ENCODE measurements at regions not wholly inside any gene's neighbourhood (a gene's known extent, or its start where the extent isn't known, plus 50 kb on each side); places are given as distances from the start of the nearest gene placed in this dataset.

- no peak overlapping the region for H3K27ac ChIP-seq
- TF ChIP-seq POLR2A (IDR thresholded peaks at IDR 0.05) = no peak
- TF ChIP-seq EP300 (IDR thresholded peaks at IDR 0.05) = no peak
- TF ChIP-seq, protein P1, sequence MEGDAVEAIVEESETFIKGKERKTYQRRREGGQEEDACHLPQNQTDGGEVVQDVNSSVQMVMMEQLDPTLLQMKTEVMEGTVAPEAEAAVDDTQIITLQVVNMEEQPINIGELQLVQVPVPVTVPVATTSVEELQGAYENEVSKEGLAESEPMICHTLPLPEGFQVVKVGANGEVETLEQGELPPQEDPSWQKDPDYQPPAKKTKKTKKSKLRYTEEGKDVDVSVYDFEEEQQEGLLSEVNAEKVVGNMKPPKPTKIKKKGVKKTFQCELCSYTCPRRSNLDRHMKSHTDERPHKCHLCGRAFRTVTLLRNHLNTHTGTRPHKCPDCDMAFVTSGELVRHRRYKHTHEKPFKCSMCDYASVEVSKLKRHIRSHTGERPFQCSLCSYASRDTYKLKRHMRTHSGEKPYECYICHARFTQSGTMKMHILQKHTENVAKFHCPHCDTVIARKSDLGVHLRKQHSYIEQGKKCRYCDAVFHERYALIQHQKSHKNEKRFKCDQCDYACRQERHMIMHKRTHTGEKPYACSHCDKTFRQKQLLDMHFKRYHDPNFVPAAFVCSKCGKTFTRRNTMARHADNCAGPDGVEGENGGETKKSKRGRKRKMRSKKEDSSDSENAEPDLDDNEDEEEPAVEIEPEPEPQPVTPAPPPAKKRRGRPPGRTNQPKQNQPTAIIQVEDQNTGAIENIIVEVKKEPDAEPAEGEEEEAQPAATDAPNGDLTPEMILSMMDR (IDR thresholded peaks at IDR 0.05) = no peak
- TF ChIP-seq POLR2AphosphoS5 (IDR thresholded peaks at IDR 0.05) = no peak
- no peak for DNase-seq
- H3K4me1 ChIP-seq = no peaks in the 10 kb centered on the region
- no peaks in the 10 kb centered on the region for H3K27me3 ChIP-seq
- 70 to 77% methylated on average over 7 of the region's 7 CpGs for WGBS, 2 donors
- no peaks in the 10 kb centered on the region for H3K9me3 ChIP-seq
- intact Hi-C loops (cut with DNase I) = no loop called here
- H3K36me3 ChIP-seq = no peaks in the 10 kb centered on the region
- no peak overlapping the region for H3K4me3 ChIP-seq
These were observed 1132.9 kb upstream of the ZEB2 start for GRCh38 chr2:145652571-145653545.

DNA sequence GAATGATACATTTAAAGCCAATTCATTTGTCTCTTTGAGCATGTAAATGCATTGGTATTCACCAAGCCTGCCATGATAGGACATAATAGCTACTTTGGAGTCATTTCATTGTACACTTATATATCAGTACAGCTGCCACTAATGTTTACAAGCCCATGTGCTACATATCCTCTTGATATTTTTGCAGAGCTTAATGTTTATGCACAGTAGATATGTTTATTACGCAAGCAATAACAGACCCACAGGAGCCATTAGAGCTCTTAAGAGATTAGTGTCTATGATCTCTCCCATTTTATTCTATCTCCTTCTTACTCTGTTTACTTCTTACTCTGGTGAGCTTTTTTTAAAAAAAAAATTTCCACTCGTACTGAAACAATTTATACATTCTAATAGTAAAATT is 1132.1 kb upstream of the ZEB2 start:
- intact Hi-C loops (cut with DNase I) = no loop called here
- H3K9me3 ChIP-seq = no peaks in the 10 kb centered on the region
- TF ChIP-seq, protein P1 (IDR thresholded peaks at IDR 0.05) = no peak
- no peak for TF ChIP-seq EP300 (IDR thresholded peaks at IDR 0.05)
- no peak for TF ChIP-seq POLR2AphosphoS5 (IDR thresholded peaks at IDR 0.05)
- no peak for TF ChIP-seq POLR2A (IDR thresholded peaks at IDR 0.05)
- DNase-seq = no peak
- H3K36me3 ChIP-seq = no peaks in the 10 kb centered on the region
- no peaks in the 10 kb centered on the region for H3K27me3 ChIP-seq
- no peak overlapping the region for H3K4me3 ChIP-seq
- H3K27ac ChIP-seq = no peak overlapping the region
- 68 to 72% methylated on average over 2 of the region's 2 CpGs for WGBS, 2 donors
- H3K4me1 ChIP-seq = no peaks in the 10 kb centered on the region

DNA sequence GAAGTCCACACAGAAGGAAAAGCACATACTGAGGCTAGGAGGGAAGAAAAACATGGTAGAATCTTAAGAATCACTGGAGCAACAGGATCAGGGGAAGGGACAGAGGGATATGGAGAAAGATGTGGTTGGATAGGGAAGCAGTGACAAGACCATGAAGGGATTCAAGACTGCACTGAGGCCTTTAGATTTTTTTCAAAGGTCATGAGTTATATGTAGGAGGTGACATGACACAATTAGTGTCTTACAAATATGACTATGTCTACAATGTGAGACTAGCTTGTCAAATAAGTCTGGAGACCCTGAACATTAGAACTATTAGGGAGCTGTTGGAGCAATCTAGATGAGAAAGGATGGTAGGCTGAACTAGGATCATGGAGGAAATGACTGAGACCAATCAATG is 1130.3 kb upstream of the ZEB2 start:
- H3K27me3 ChIP-seq = no peaks in the 10 kb centered on the region
- no peaks in the 10 kb centered on the region for H3K36me3 ChIP-seq
- H3K4me1 ChIP-seq = no peaks in the 10 kb centered on the region
- no peak overlapping the region for H3K4me3 ChIP-seq
- TF ChIP-seq, protein P1 (IDR thresholded peaks at IDR 0.05) = no peak
- no peak for TF ChIP-seq POLR2AphosphoS5 (IDR thresholded peaks at IDR 0.05)
- TF ChIP-seq EP300 (IDR thresholded peaks at IDR 0.05) = no peak
- TF ChIP-seq POLR2A (IDR thresholded peaks at IDR 0.05) = no peak
- intact Hi-C loops (cut with DNase I) = no loop called here
- no peaks in the 10 kb centered on the region for H3K9me3 ChIP-seq
- no peak overlapping the region for H3K27ac ChIP-seq
- DNase-seq = no peak

- no peaks in the 10 kb centered on the region for H3K27me3 ChIP-seq
- no peaks in the 10 kb centered on the region for H3K4me1 ChIP-seq
- no peak for TF ChIP-seq POLR2A (IDR thresholded peaks at IDR 0.05)
- no peak for TF ChIP-seq EP300 (IDR thresholded peaks at IDR 0.05)
- no peak for TF ChIP-seq POLR2AphosphoS5 (IDR thresholded peaks at IDR 0.05)
- TF ChIP-seq, protein P1 (IDR thresholded peaks at IDR 0.05) = no peak
- no peaks in the 10 kb centered on the region for H3K9me3 ChIP-seq
- H3K27ac ChIP-seq = no peak overlapping the region
- no peaks in the 10 kb centered on the region for H3K36me3 ChIP-seq
- WGBS, 2 donors = 90 to 93% methylated on average over 4 of the region's 4 CpGs
- intact Hi-C loops (cut with DNase I) = no loop called here
- no peak for DNase-seq
- no peak overlapping the region for H3K4me3 ChIP-seq
These were observed 1129.1 kb upstream of the ZEB2 start for GRCh38 chr2:145649061-145649460.

Data from sigmoid colon (tissue), 6 donors.